H9 (cell line): ENCODE measurements at regions not wholly inside any gene's neighbourhood (a gene's known extent, or its start where the extent isn't known, plus 50 kb on each side); places are given as distances from the start of the nearest gene placed in this dataset.

Source experiments
- DNase-seq: peaks from one replicate; pipeline ENCODE4 v3.0.0-alpha.2; 2017
- H2AFZ ChIP-seq: one replicate; pipeline ENCODE4 v1.6.1; 2013; ENCODE audit warnings: mild to moderate bottlenecking, low read length, control low read depth, moderate library complexity
- H2AK5ac ChIP-seq: 2 replicates; pipeline ENCODE4 v1.6.1; 2013; ENCODE audit warnings: low read length, control low read depth, mixed read lengths; ENCODE audit not compliant: insufficient read length
- H2BK120ac ChIP-seq: one replicate; pipeline ENCODE4 v1.6.1; 2013; ENCODE audit warnings: low read depth, mild to moderate bottlenecking, low read length, control low read depth, inconsistent platforms; ENCODE audit not compliant: poor library complexity, severe bottlenecking
- H2BK12ac ChIP-seq: 2 replicates; pipeline ENCODE4 v1.6.1; 2013; ENCODE audit warnings: low read length, control low read depth, mixed read lengths, low read depth; ENCODE audit not compliant: insufficient read length
- H2BK15ac ChIP-seq: 2 replicates; pipeline ENCODE4 v1.6.1; 2013; ENCODE audit warnings: low read depth, low read length, control low read depth
- H2BK20ac ChIP-seq: one replicate; pipeline ENCODE4 v1.6.1; 2013; ENCODE audit warnings: low read depth, mild to moderate bottlenecking, low read length, control low read depth, inconsistent platforms; ENCODE audit not compliant: poor library complexity, severe bottlenecking
- H2BK5ac ChIP-seq: 2 replicates; pipeline ENCODE4 v1.6.1; 2013; ENCODE audit warnings: low read length, control low read depth, mixed read lengths; ENCODE audit not compliant: insufficient read length
- H3K14ac ChIP-seq: 2 replicates; pipeline ENCODE4 v1.6.1; 2013; ENCODE audit warnings: low read length, control low read depth; ENCODE audit not compliant: insufficient read depth
- H3K18ac ChIP-seq: 2 replicates; pipeline ENCODE4 v1.6.1; 2013; ENCODE audit warnings: low read depth, mild to moderate bottlenecking, mixed read lengths, low read length, control low read depth; ENCODE audit not compliant: insufficient read length
- H3K23ac ChIP-seq: 2 replicates; pipeline ENCODE4 v1.6.1; 2013; ENCODE audit warnings: low read length, control low read depth, mixed read lengths, low read depth; ENCODE audit not compliant: insufficient read length
- H3K23me2 ChIP-seq: 2 replicates; pipeline ENCODE4 v1.6.1; 2013; ENCODE audit warnings: low read depth, mild to moderate bottlenecking, mixed read lengths, low read length, control low read depth; ENCODE audit not compliant: insufficient read length, poor library complexity, severe bottlenecking
- H3K27ac ChIP-seq: 2 replicates; pipeline ENCODE4 v1.5.1; 2013; ENCODE audit warnings: low read length, control low read depth, mixed read lengths, low read depth; ENCODE audit not compliant: insufficient read length
- H3K27me3 ChIP-seq: 2 replicates; pipeline ENCODE4 v1.6.1; 2013; ENCODE audit warnings: low read length, control low read depth, inconsistent platforms; ENCODE audit not compliant: insufficient read depth
- H3K4ac ChIP-seq: 2 replicates; pipeline ENCODE4 v1.6.1; 2013; ENCODE audit warnings: low read depth, mild to moderate bottlenecking, control low read depth, inconsistent platforms, low read length, moderate library complexity
- H3K4me1 ChIP-seq: 2 replicates; pipeline ENCODE4 v1.6.1; 2013; ENCODE audit warnings: low read length, control low read depth, inconsistent platforms; ENCODE audit not compliant: insufficient read depth
- H3K4me2 ChIP-seq: 2 replicates; pipeline ENCODE4 v1.6.1; 2013; ENCODE audit warnings: low read length, control low read depth, mixed read lengths; ENCODE audit not compliant: insufficient read length, insufficient read depth
- H3K56ac ChIP-seq: 2 replicates; pipeline ENCODE4 v1.6.1; 2013; ENCODE audit warnings: low read depth, mild to moderate bottlenecking, mixed read lengths, low read length, control low read depth; ENCODE audit not compliant: insufficient read length
- H3K79me1 ChIP-seq: 2 replicates; pipeline ENCODE4 v1.6.1; 2013; ENCODE audit warnings: low read depth, mild to moderate bottlenecking, moderate library complexity, low read length, control low read depth, inconsistent platforms; ENCODE audit not compliant: insufficient read depth, poor library complexity, severe bottlenecking
- H3K79me2 ChIP-seq: 2 replicates; pipeline ENCODE4 v1.6.1; 2013; ENCODE audit warnings: low read length, control low read depth, inconsistent platforms; ENCODE audit not compliant: insufficient read depth
- H3K9ac ChIP-seq: 2 replicates; pipeline ENCODE4 v1.6.1; 2013; ENCODE audit warnings: low read length, control low read depth, mixed read lengths; ENCODE audit not compliant: insufficient read length; ENCODE audit errors: extremely low read depth
- H3K9me3 ChIP-seq: one replicate; pipeline ENCODE4 v1.6.1; 2013; ENCODE audit warnings: low read depth, low read length, inconsistent platforms; ENCODE audit not compliant: control insufficient read depth
- H3T11ph ChIP-seq: one replicate; pipeline ENCODE4 v1.6.1; 2013; ENCODE audit warnings: mild to moderate bottlenecking, low read length, control low read depth, inconsistent platforms
- H4K20me1 ChIP-seq: one replicate; pipeline ENCODE4 v1.6.1; 2013; ENCODE audit not compliant: control insufficient read depth, insufficient read length, insufficient read depth
- H4K5ac ChIP-seq: 2 replicates; pipeline ENCODE4 v1.6.1; 2013; ENCODE audit warnings: low read depth, mild to moderate bottlenecking, mixed read lengths, low read length, control low read depth; ENCODE audit not compliant: insufficient read length
- H4K8ac ChIP-seq: replicated peaks from 2 replicates; pipeline ENCODE4 v1.6.1; 2013; ENCODE audit warnings: low read length, control low read depth, mixed read lengths, low read depth; ENCODE audit not compliant: insufficient read length
- H4K91ac ChIP-seq: 2 replicates; pipeline ENCODE4 v1.6.1; 2013; ENCODE audit warnings: low read depth, mild to moderate bottlenecking, moderate library complexity, mixed read lengths, low read length, control low read depth; ENCODE audit not compliant: insufficient read length
- H3K27ac Mint-ChIP-seq, 3 experiments: 2 replicates in 2 of 3; 3 replicates in 1 of 3; pipeline ENCODE4 v1.8.0; 2020 to 2021; ENCODE audit warnings: mixed read lengths in 3 of 3, mild to moderate bottlenecking in 1 of 3, moderate library complexity in 1 of 3
- H3K27me3 Mint-ChIP-seq: 2 replicates; pipeline ENCODE4 v1.8.0; 2021; ENCODE audit warnings: low read depth, mild to moderate bottlenecking, moderate library complexity, mixed read lengths
- H3K36me3 Mint-ChIP-seq, 3 experiments: 2 replicates in 2 of 3; 3 replicates in 1 of 3; pipeline ENCODE4 v1.8.0; 2020 to 2021; ENCODE audit warnings: low read depth in 3 of 3, mixed read lengths in 3 of 3; ENCODE audit not compliant: insufficient read depth in 1 of 3
- H3K4me1 Mint-ChIP-seq, 2 experiments: 2 replicates each; pipeline ENCODE4 v1.8.0; 2020; ENCODE audit warnings: mixed read lengths in 2 of 2
- H3K4me3 Mint-ChIP-seq, 2 experiments: 2 replicates in 1 of 2; 3 replicates in 1 of 2; pipeline ENCODE4 v1.8.0; 2020 to 2021; ENCODE audit warnings: mild to moderate bottlenecking in 2 of 2, mixed read lengths in 2 of 2, moderate library complexity in 1 of 2
- H3K9me3 Mint-ChIP-seq, 2 experiments: 2 replicates in 1 of 2; 3 replicates in 1 of 2; pipeline ENCODE4 v1.8.0; 2020; ENCODE audit warnings: mild to moderate bottlenecking in 2 of 2, mixed read lengths in 2 of 2, moderate library complexity in 1 of 2
- CTCF ChIP-seq: fragments of 200-600 bp; sonication (generic); conservative IDR thresholded peaks from 3 replicates; pipeline ENCODE4 v1.8.0; 2021; ENCODE audit warnings: antibody characterized with exemption, mild to moderate bottlenecking

GRCh38 chr13:75076476-75076875 lies 405.5 kb downstream of the TBC1D4 start:
- Histone ChIP-seq H2BK120ac (no peak overlapping the region), H3K4me1 (no peaks in the 10 kb centered on the region), H3T11ph (no peak overlapping the region), H3K18ac (no peak overlapping the region), H3K79me1 (no peaks in the 10 kb centered on the region), H2BK12ac (no peak overlapping the region), H3K4me2 (no peak overlapping the region), H2AK5ac (no peak overlapping the region), H3K9me3 (no peaks in the 10 kb centered on the region), H3K56ac (no peak overlapping the region), H4K20me1 (no peaks in the 10 kb centered on the region), H4K8ac (no peak overlapping the region), H2BK5ac (no peak overlapping the region), H3K79me2 (no peaks in the 10 kb centered on the region), H2BK20ac (no peak overlapping the region), H3K4ac (no peak overlapping the region), H2BK15ac (no peak overlapping the region), H3K27ac (no peak overlapping the region), H4K5ac (no peak overlapping the region), H3K27me3 (no peaks in the 10 kb centered on the region), H3K23me2 (no peaks in the 10 kb centered on the region), H2AFZ (no peak overlapping the region), H3K23ac (no peak overlapping the region), H3K9ac (no peak overlapping the region), H4K91ac (no peak overlapping the region), H3K14ac (no peak overlapping the region)
- Mint-ChIP-seq H3K4me3 (no peak overlapping the region), H3K9me3 (no peaks in the 10 kb centered on the region), H3K36me3 (no peaks in the 10 kb centered on the region), H3K27ac (peak overlapping the region in 1 of 3 experiments; percentile 61; a peak in 1 of 7 replicates), H3K27me3 (no peaks in the 10 kb centered on the region), H3K4me1 (no peaks in the 10 kb centered on the region)
- TF ChIP-seq CTCF, result no peak
- no peak for DNase-seq
